Glomerular endothelial cell (primary cell): ENCODE measurements at regions not wholly inside any gene's neighbourhood (a gene's known extent, or its start where the extent isn't known, plus 50 kb on each side); places are given as distances from the start of the nearest gene placed in this dataset.
A peak's percentile ranks its signal among the peaks of the same experiment; 100 is the strongest.

Source experiments
- DNase-seq: peaks from one replicate; pipeline ENCODE4 v3.0.0-alpha.2; 2011; ENCODE audit warnings: low read depth, low spot score; ENCODE audit errors: extremely low read depth

DNA sequence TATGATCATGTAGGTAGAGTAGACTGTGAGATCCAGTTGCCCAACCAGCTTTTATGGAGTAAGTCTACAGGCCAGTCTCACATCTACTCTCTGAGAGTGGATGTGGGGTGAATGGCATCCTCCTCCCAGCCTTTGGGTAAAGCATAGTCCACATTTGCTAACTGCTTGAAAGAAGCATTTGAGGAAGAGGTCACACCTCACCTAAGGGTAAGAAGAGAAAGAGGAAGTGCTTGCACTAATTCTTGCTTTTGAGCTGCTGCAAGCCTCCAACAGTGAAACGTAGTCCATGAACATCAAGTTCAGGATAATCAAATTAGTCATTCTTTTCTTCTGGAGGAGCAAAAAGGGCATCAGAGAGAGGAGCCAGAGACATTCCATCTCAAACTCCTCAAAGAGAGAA lies 93.9 kb upstream of the AGR3 start:
- DNase-seq = no peak

DNA sequence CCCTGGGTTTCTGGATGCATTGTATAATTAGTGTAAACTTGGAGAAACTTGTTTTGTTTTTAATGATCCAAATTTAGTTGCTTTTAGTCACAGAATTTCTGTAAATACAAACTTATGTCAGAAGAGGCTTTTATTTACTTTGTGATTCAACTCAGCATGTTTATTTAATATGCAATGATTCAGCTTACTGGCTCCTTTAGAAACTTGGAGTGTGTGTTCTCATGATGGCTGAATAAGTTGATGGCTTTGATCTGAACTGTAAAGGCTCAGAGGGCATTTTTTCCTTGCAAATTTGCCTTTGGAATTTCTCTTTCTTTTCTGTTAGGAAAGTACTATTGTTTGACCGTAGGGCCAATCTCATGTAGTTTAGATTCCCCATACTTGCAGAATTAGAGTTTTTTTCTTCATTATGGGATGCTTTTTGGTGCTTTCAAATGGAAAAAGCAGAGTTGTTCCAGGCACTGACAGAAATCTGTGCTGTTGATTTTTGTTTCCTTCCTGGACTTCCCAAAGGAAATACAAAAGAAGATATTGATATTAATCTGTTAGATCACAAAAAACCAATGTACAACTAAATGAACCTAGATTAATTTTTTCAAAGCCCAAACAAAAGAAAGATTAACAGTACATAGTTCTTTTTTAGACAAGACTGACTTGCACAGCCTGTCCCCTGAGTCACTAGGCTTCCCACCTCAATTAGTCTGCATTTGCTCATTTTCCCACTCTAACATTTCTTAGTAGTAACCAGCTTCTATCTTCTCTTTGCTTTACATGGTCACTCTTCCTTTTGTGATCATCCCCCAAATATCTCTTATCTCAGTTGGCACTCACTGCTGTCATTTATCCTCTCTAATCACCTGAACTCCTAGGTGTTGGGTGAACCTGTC lies 96.8 kb upstream of the AGR3 start:
- no peak for DNase-seq

DNA sequence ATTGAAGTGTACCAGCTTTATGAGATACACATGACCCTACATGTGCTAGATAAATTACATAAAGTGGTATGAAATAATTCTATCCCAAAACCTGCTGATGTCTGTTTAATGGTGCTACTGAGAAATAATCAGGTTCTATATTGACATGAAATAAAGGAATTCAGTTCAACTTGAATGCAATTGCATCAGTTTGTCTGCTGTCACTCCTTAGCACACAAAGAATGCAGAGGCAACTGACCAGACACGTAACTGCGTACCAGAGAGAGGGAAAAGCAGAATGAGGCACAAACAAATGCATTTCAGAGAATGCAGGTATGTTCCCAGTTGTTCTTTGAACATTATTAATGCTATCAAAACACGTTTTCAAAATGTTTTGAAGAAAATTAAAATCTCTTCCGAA lies 98.8 kb upstream of the AGR3 start:
- DNase-seq = no peak

DNA sequence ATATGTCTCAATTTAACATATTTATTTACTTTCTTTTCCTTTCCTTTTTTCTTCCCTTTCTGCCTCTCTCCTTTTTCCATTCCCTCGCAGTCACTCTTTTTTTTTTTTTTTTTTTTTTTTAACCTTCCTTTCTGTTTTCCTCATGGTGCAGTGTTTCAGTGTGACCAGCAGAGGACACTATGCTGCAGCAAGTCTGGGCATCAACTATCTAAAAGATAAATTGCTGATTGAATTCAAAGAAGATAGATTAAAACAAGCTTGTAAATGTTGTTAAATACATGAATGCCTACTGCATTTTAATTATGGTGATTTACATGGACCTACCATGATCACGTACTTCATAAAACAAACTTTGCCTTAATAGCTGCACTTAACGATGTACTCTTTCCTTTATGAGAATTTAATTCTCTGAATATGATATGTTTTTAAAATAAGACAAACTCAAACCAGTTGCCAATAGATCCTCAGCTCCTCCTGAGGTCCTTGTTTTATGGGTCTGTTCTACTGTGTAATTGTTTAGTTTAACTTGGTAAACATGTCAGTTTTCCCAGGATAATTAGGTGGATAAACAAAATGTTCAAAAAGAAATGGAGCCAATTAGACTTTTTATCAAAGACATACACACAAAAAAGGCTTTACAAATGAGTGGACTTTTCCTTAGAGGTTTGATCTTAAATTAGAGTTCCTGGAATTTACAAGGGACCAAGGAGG lies 101.0 kb upstream of the AGR3 start:
- no peak for DNase-seq

DNA sequence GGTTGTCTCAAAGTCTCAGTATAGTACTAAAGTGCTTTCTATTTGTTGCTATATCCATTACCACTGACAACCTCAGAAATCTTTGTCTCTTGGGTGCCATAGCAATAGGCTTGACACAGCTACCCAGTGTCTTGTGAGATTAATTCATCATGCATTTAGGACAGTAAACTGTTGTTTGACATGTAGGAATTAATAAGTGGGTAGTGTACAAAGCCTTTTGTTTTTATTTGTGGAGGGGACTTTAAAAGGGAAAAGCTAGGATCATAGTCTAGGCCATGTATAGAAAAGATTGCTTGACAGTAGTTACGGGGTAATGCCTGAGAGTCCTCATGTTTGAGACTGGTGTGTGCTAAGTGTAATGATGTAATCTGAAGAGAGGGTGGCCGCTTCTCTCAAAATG lies 102.6 kb upstream of the AGR3 start:
- no peak for DNase-seq

GRCh38 chr7:16985621-16986020 lies 103.8 kb upstream of the AGR3 start:
- no peak for DNase-seq

DNA sequence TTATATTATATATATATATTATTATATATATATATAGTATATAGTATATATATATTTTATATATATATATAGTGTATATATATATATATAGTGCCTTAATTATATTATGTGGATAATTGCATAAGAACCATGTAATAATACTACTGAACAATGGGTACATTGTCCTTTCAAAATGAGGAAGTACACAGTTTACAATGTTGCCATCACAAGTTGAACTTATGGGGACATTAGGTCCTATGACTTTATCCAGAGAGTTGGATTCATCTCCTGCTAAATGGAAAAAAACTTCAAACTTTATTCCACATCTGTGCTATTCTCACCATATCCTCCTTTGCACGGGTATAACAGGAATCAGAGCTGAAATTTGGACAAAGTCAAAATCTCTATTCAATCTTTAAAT lies 105.0 kb upstream of the AGR3 start:
- DNase-seq = no peak

- DNase-seq = no peak
Measured at GRCh38 chr7:16989811-16990413, 108.1 kb upstream of the AGR3 start.

GRCh38 chr7:16991551-16991950 lies 109.8 kb upstream of the AGR3 start:
- no peak for DNase-seq

DNA sequence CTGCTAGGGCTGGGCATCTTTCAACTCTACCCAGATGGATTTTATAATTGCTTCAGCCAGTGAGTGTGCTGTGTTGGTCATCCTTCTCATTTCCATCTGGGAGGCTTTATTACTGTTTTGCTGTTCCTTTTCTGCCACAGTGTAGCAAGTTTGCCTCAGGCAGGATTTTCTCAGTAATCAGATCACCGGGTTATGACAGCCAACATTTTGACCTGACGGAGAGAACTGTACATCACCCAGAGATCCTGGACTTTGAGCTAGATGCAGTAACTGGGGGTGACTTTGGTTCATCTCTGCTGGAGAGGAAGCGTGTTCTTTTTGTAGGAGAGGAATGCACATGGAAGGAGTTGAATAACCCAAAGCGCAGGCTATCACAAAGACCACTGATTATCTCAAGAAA lies 111.8 kb upstream of the AGR3 start:
- no peak for DNase-seq

DNA sequence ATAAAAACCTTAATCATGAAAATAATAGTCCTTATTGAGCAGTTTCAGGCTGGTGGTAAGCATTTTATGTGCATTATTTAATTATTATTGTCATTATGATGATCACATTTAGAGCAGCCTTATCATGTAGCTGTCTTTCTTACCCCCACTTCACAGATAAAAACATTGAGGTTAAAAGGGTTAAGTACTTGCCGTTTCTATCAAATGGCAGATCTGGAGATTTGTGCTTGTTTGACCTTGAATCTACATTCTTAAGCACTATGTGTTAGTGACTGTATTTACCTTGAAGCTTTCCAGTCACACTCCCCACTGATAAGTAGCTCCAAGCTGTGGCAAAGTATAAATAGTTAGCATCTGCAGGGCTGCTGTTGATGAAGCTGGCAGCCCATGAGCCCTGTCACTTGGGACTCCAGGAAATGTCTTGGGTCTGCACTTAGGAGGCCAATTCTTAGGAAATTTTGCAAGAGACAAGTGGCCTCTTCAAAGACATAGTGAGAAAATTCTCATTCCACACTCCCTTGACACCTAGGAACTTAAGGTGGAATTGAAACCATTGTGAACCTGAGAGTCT lies 116.8 kb upstream of the AGR3 start:
- no peak for DNase-seq

DNA sequence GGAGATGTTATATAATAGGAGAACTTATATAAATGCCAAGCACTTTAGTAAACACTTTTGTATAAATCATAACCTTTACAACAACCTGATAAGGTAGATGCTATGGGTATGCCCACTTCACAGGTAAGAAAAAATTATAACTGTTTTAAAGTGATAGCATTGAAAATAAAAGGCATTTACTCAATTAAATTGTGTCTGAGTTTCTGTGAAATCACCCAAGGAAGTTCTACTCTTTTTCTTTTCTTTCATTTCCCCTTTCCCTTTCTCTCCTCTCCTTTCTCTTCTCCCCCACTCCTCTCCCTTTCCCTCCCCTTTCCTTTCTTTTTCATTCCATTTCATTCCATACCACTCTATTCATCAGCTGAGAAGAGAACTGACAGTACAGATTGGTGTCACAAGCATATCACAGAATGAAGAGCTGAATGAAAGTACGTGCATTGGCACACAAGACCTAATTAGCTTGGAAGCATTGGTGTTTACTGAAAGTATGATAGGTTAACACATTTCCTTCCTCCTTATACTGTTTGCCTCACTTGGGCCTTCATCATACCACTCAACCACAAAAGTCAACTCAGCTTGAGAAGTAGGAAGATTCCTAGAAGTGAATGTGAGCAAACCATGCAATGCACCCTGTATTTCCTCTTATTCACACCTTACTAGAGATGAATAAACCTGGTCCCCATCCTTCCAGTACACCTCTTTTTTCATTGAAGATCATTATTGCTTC lies 117.9 kb upstream of the AGR3 start:
- DNase-seq = no peak

DNA sequence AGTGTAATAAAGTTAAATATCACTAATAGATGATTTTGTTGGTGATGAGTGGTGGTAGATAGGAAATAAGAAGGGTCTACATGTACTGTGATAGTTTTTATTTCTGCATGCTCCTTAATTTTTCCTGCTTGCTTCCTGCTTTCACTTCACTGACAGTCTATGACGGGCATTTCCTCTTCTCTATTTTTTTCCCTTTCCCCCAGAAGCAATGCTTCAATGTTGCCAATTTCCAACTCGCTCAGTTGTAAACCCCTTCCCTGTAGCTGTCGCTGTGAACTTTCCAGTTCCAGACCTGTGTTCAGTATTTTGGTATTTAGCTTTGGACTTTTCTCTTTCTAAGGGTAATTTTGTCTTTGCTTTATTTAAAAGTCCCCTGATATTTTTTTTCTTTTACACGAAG lies 123.5 kb upstream of the AGR3 start:
- no peak for DNase-seq

- no peak for DNase-seq
Measured at GRCh38 chr7:17007841-17008240, 126.1 kb upstream of the AGR3 start.

DNA sequence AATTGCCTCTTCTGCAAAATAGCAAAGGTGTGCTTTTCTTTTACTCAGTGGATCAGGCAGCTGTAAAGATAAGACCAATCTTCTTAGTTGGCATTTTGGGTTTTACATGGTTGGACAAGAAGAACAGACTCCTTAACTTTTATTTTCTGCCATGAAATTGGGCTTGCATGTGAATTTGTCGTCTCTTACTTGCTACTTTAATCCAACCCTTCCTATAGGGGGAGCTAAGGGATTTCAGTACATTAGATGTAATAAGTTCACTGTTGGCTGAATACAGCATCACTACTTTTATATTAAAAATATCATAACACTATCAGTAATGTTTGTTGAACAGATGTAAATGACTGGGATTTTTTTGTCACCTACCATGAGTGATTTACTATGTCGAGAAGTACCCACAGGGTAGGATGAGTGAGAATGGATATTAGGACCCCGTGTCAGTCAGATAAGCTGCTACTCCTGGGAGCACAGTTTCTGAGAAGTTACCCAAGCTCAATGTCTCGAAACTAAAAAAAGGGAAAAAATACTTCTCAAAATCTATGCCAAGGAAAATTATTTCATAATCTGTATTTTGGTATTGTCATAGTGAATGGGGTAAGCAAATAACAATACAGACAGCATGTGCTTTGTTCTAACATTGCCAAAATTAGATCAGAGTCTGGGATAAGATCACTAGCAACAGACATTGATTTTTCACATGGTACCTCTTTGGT lies 127.4 kb upstream of the AGR3 start:
- DNase-seq = peak; percentile 39

DNA sequence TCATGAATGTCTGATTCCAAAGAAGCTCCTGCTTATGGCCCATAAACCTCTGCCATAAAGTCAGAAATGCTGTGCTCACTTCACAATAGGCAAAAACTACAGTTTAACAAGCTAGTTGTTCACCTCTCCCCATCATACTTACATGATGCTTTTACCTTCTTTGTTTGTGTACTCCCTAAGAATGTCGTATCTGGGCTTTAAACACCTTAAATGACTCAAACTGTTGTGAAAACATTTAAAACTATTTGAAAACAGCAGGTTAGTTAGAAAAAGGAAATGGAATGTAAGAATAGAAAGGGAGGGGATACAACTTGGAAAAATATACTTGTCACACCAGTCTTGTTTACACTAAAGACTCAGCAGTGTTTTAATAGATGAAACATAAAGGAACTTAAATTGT lies 128.2 kb upstream of the AGR3 start:
- DNase-seq = no peak

DNA sequence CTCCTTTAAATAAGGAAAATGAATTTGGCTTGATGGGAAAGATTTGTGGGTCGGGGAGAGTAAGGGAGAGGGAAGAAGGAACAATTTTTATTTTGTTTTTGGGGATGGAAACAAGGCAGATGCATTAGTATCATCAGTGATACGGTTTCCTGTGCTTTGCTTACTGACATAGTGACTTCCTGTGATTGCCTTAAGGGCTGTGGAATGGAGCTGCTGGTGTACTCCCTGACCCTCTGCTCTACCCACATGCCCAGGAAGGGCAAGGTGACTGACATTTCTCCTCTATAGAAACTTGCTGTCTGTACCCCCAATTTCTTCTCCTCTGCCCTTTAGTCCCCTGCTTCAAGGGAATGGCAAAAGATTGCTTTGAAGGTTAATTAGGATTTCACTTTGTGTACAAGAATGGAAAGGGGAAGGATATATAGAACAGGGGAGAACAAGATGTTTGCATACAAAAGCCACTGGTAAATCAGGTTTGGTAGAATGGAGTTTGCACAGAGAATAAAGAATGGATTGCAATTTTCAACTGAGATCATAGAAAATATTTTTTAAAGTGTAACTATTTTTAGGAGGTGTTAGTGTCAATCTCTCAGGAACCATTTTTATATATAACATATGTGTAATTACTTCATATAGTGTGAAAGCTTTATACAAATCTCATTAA lies 129.0 kb upstream of the AGR3 start:
- DNase-seq = no peak

DNA sequence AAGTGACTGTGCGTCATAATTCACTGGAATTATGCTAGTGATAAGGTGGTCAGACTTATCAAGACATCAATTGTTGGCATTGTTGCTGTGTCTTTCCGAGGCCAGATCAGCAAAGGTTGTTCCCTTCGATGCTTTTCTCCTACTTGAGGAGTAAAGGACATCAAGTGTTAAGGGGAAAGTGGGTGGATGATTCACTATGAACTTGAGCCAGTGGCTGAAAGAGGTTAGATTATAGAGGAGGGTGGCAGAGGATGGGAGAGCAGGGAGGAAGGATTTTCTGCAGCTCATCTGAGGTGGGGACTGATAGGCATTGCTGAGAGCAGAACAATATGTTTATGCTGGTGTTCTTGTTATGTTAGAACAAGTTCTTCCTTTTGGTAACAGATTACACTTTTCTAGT lies 131.4 kb upstream of the AGR3 start:
- no peak for DNase-seq

- no peak for DNase-seq
Measured at GRCh38 chr7:17014686-17015085, 132.9 kb upstream of the AGR3 start.

- DNase-seq = no peak
Measured at GRCh38 chr7:17015598-17016031, 133.8 kb upstream of the AGR3 start.
